Omental fat pad (tissue), 3 donors: ENCODE measurements at regions not wholly inside any gene's neighbourhood (a gene's known extent, or its start where the extent isn't known, plus 50 kb on each side); places are given as distances from the start of the nearest gene placed in this dataset.

Source experiments
- ATAC-seq: fragments of 150-250 bp; one replicate; pipeline ENCODE4 v1.9.1; 2016; ENCODE audit warnings: mild to moderate bottlenecking, moderate library complexity; ENCODE audit not compliant: low FRiP score
- DNase-seq: peaks from one replicate; pipeline ENCODE4 v3.0.0-alpha.2; 2019; ENCODE audit warnings: low spot score
- TF ChIP-seq, protein P1 (sequence below), 3 donors: fragments of 450-650 bp; IDR thresholded peaks; one replicate each; pipeline ENCODE4 v1.5.1; 2016 to 2017; ENCODE audit warnings: antibody characterized with exemption in 3 of 3, mild to moderate bottlenecking in 3 of 3, moderate library complexity in 2 of 3

DNA sequence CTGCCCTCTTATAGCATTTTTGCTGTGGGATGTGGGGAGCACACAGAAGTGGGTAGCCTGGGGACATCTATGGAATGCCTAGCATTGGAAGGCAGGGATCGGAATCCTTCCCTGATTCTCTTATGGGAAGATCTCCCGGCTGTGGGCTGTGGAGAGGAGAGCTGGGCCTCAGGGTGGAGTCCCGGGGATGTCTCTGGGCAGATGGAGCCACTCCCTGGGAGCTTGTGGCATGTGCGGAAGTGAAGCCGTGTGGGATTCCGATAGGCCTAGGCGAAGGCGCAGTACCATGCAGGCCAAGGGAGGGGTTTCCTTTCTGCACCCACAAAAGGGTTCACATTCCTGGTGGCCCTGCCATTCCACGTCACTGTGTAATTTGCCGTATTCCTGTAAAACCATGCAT lies 87.9 kb downstream of the GLI2 start:
- ATAC-seq (no peak), DNase-seq (no peak)
- TF ChIP-seq, protein P1, sequence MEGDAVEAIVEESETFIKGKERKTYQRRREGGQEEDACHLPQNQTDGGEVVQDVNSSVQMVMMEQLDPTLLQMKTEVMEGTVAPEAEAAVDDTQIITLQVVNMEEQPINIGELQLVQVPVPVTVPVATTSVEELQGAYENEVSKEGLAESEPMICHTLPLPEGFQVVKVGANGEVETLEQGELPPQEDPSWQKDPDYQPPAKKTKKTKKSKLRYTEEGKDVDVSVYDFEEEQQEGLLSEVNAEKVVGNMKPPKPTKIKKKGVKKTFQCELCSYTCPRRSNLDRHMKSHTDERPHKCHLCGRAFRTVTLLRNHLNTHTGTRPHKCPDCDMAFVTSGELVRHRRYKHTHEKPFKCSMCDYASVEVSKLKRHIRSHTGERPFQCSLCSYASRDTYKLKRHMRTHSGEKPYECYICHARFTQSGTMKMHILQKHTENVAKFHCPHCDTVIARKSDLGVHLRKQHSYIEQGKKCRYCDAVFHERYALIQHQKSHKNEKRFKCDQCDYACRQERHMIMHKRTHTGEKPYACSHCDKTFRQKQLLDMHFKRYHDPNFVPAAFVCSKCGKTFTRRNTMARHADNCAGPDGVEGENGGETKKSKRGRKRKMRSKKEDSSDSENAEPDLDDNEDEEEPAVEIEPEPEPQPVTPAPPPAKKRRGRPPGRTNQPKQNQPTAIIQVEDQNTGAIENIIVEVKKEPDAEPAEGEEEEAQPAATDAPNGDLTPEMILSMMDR (IDR thresholded peaks at IDR 0.05): no peak

DNA sequence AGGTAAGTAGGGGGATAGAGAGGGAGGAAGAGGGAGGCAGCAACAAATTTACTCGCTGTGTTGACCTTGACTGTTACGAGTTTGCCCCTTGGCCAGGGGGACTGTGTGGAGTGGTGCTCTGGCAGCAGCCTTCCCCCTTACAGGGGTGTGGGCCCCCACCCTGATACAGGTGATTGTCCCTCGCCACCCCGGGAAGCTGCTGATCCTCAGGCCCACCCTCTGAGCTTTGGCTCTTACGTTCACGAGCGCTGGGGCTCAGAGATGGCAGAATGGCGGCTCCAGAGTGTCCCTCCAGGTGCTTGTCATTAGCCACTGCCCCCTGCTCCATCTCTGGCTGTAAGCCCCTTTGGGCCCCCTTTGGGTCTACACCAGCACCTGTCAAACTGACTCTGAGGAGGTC lies 88.6 kb downstream of the GLI2 start:
- no peak for ATAC-seq
- TF ChIP-seq, protein P1 (IDR thresholded peaks at IDR 0.05): no peak
- no peak for DNase-seq

DNA sequence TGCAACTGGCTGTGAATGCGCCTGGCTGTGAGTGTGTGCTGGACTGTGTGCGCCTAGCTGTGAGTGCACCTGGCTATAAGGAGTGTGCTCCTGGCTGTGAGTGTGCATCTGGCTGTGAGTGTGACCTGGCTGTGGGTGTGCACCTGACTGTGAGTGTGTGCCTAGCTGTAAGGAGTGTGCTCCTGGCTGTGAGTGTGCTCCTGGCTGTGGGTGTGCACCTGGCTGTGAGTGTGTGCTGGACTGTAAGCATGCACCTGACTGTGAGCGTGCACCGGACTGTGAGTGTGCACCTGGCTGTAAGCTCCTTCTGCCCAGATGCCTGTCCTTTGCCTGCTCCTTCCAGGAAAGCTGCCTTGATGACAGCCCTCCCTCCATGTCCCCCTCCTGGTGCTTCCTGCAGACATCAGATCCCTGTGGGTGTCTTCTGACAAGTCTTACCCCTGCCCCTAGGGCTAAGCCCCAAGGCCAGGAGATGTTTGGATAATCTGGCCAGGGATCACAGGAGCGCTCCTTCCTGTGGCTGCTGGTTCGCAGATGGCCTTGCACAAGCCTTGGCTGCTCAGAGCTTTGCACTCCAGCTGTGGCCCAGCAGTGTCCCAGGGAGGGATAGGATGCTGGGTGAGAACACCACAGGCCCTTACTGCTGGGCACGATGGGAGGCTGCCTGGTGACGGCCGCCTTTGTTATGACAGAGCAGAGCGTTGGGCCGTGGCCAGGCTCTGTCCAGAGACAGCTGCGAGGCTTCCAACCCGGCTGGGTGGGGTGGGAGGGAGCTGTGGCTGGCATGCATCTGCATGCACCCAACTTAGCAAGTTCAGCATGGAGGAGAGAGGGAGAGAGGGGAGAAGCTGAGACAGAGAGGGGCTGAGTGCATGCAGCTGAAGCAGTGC lies 89.9 kb downstream of the GLI2 start:
- DNase-seq (no peak), ATAC-seq (peak; percentile 20)
- TF ChIP-seq, protein P1 (IDR thresholded peaks at IDR 0.05): no peak

DNA sequence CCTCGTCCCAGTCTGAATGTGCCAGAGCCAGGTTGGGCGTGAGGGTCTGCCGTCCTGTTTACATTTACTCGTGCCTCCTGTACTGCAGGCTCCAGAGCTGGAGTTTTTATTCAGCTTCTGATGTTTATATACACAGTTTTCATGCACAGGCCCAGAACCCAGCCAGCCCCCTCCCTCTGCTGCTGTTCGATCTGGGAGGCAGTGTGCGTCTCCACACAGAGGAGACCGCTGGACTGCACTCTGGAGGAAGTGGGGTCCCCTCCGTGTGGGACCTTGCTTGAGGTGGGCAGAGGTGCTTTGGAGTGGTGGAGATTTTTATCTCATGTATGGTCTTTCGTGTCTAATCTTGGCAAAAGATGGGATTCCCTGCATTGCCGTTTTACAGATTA lies 90.6 kb downstream of the GLI2 start:
- DNase-seq: no peak
- no peak for ATAC-seq
- TF ChIP-seq, protein P1 (IDR thresholded peaks at IDR 0.05): no peak

DNA sequence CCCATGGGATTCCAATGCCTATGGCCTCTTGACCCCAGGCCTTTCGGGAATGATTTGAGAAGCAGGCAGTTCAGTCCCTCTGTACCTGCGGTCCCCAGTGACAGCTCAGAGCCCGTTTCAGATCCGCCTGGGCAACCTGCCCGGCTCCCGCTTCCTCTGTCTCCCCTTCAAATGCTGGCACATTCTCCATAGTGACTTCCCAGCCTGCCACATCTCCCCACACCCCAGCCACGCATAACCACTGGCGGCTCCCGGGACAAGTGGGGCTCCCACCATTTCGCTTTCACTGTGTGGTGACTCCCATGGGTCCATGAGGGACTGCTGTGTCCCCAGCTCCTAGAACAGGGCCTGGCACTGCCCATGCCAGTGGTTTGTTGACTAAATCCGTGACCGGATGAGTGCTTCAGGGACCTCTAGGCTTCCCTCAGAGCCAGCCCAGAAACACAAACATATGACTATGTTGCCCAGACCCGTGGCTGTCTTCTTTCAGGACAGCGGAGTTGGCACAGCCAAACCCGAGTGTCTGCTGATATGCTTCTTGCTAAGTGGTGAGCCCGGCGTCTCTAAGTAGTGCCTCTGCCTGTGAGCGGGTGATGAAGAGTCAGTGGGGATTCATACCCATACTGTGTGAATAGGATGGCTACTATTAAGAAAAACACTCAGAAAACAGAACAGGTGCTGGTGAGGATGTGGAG lies 91.2 kb downstream of the GLI2 start:
- DNase-seq (no peak), ATAC-seq (no peak)

DNA sequence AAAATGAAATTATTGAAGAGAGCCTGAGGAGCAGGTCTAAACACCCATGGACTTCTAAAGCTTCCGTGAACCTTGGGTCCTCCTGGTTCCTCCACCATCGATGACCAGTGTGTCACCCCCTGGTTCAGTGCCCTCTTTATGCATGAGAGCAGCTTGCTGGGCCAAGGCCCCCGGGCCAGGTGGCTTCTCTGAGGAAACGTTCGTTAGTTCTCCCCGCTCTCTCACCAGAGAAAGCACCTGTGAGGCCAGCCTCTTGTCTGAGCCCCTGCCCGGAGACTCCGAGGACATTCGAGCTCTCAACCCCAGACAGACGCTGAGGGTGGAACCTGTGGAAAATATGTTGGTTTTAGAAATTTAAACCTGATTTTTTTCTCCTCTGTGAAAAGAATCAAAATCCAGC lies 92.4 kb downstream of the GLI2 start:
- ATAC-seq (no peak), DNase-seq (no peak)
- TF ChIP-seq, protein P1 (IDR thresholded peaks at IDR 0.05): no peak

More for the DNA sequence above, 91.2 kb downstream of the GLI2 start:
- TF ChIP-seq, protein P1 (IDR thresholded peaks at IDR 0.05): no peak
